ENCODE measurements at regions not wholly inside any gene's neighbourhood (a gene's known extent, or its start where the extent isn't known, plus 50 kb on each side); places are given as distances from the start of the nearest gene placed in this dataset.
"Not testable (repeated sequence)": the region's sequence is repeated elsewhere in the genome, so short reads cannot be mapped to it uniquely, and the experiment has no call there.

DNA sequence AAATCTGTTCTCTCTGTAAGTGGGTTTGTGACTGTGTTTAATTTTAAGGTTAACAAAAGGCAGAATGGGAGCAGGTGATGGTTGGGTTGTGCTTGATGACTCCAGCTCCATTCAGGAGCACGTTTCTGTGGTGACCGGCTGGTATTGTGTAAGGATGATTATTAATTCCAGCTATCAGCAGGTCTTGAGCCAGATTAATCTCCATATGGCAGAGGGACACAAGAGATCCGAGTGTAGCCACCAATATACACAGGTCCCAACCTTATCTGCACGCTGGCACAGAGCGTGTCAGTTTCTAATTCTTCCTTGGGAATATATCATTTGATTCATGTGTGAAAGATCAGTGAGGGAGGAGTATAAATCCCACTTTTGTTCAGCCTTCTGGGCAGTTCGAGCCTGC is 199.0 kb upstream of the DCC start:
- CTCF ChIA-PET = no interaction called here
- Mint-ChIP-seq H3K4me3 (no peak overlapping the region), H3K4me1 (no peaks in the 10 kb centered on the region), H3K36me3 (no peaks in the 10 kb centered on the region), H3K27ac (no peak overlapping the region), H3K27me3 (no peaks in the 10 kb centered on the region), H3K9me3 (ENCODE audit: low read depth) (peaks cover 7% of the 10 kb centered on the region)
- ATAC-seq (no peak), DNase-seq (no peak)

- H3K27me3 Mint-ChIP-seq = no peaks in the 10 kb centered on the region
- no peaks in the 10 kb centered on the region for H3K9me3 Mint-ChIP-seq (ENCODE audit: low read depth)
- H3K4me1 Mint-ChIP-seq = no peaks in the 10 kb centered on the region
- CTCF ChIA-PET = no interaction called here
- no peak overlapping the region for H3K27ac Mint-ChIP-seq
- no peak for ATAC-seq
- no peak for DNase-seq
- no peak overlapping the region for H3K4me3 Mint-ChIP-seq
- no peaks in the 10 kb centered on the region for H3K36me3 Mint-ChIP-seq
Measured at GRCh38 chr18:52150050-52150449, 189.9 kb upstream of the DCC start.

DNA sequence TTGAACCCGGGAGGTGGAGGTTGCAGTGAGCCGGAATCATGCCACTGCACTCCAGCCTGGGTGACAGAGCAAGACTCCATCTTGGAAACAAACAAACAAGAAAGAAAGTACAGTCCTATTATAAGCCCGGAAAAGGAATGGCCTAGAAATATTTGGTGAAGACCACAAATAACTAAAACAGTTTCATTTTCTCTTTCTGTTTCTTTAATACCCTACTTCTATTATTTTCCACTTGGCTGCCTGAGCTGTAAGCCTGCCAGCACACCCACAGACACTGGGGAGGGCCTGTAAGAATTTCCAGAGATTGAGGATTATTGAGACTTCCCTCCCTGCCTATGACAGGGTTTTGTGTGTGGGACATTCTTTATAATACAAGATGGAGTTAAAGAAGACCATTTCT is 188.0 kb upstream of the DCC start:
- CTCF ChIA-PET = no interaction called here
- Mint-ChIP-seq H3K27ac (no peak overlapping the region), H3K4me3 (no peak overlapping the region), H3K4me1 (no peaks in the 10 kb centered on the region), H3K9me3 (ENCODE audit: low read depth) (no peaks in the 10 kb centered on the region), H3K36me3 (no peaks in the 10 kb centered on the region), H3K27me3 (no peaks in the 10 kb centered on the region)
- no peak for DNase-seq
- ATAC-seq = no peak

GRCh38 chr18:52156166-52156565 is 183.8 kb upstream of the DCC start:
- DNase-seq (no peak), ATAC-seq (no peak)
- Mint-ChIP-seq H3K27ac (no peak overlapping the region), H3K27me3 (no peaks in the 10 kb centered on the region), H3K9me3 (ENCODE audit: low read depth) (no peaks in the 10 kb centered on the region), H3K4me1 (no peaks in the 10 kb centered on the region), H3K36me3 (no peaks in the 10 kb centered on the region), H3K4me3 (no peak overlapping the region)
- CTCF ChIA-PET = no interaction called here

GRCh38 chr18:52160636-52161035 is 179.4 kb upstream of the DCC start:
- Mint-ChIP-seq H3K27ac (no peak overlapping the region), H3K4me1 (no peaks in the 10 kb centered on the region), H3K27me3 (no peaks in the 10 kb centered on the region), H3K4me3 (no peak overlapping the region), H3K9me3 (ENCODE audit: low read depth) (peaks cover 6% of the 10 kb centered on the region), H3K36me3 (no peaks in the 10 kb centered on the region)
- DNase-seq (no peak), ATAC-seq (no peak)
- CTCF ChIA-PET = no interaction called here

DNA sequence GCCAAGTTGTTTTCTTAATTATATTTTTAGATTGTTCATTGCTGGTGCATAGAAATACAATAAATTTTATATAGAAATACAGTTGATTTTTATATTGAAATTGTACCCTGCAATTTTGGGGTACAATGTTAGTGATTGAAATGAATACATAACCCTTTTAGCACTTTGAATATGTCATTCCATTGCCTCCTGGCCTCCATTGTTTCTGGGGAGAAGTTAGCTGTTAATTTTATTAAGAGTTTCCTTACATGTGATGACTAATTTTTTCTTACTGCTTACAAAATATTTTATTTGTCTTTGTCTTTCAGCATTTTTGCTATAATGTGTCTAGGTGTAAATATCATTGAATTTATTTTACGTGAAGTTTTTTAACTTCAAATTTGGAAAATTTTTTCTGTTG is 176.5 kb upstream of the DCC start:
- H3K36me3 Mint-ChIP-seq = no peaks in the 10 kb centered on the region
- no peaks in the 10 kb centered on the region for H3K27me3 Mint-ChIP-seq
- DNase-seq = no peak
- CTCF ChIA-PET = no interaction called here
- H3K4me3 Mint-ChIP-seq = no peak overlapping the region
- H3K4me1 Mint-ChIP-seq = no peaks in the 10 kb centered on the region
- H3K27ac Mint-ChIP-seq = no peak overlapping the region
- ATAC-seq = no peak
- H3K9me3 Mint-ChIP-seq (ENCODE audit: low read depth) = peaks cover 6% of the 10 kb centered on the region

- H3K27ac Mint-ChIP-seq; ATAC-seq; DNase-seq; H3K4me1 Mint-ChIP-seq; H3K36me3 Mint-ChIP-seq; H3K4me3 Mint-ChIP-seq; CTCF ChIA-PET; H3K27me3 Mint-ChIP-seq; H3K9me3 Mint-ChIP-seq (ENCODE audit: low read depth): not testable (repeated sequence)
Measured at GRCh38 chr18:52168131-52168530, 171.9 kb upstream of the DCC start.

- Mint-ChIP-seq H3K9me3 (ENCODE audit: low read depth) (no peaks in the 10 kb centered on the region), H3K36me3 (no peaks in the 10 kb centered on the region), H3K27me3 (no peaks in the 10 kb centered on the region), H3K4me1 (no peaks in the 10 kb centered on the region), H3K4me3 (no peak overlapping the region), H3K27ac (no peak overlapping the region)
- ATAC-seq (no peak), DNase-seq (no peak)
- CTCF ChIA-PET = no interaction called here
Measured at GRCh38 chr18:52174220-52174619, 165.8 kb upstream of the DCC start.

- H3K27me3 Mint-ChIP-seq = no peaks in the 10 kb centered on the region
- CTCF ChIA-PET = no interaction called here
- H3K4me1 Mint-ChIP-seq = no peaks in the 10 kb centered on the region
- DNase-seq = no peak
- no peak for ATAC-seq
- H3K36me3 Mint-ChIP-seq = no peaks in the 10 kb centered on the region
- H3K9me3 Mint-ChIP-seq (ENCODE audit: low read depth) = no peaks in the 10 kb centered on the region
- no peak overlapping the region for H3K4me3 Mint-ChIP-seq
- no peak overlapping the region for H3K27ac Mint-ChIP-seq
Measured at GRCh38 chr18:52175406-52175805, 164.6 kb upstream of the DCC start.

GRCh38 chr18:52183107-52183506 is 156.9 kb upstream of the DCC start:
- Mint-ChIP-seq H3K27me3 (no peaks in the 10 kb centered on the region), H3K36me3 (no peaks in the 10 kb centered on the region), H3K9me3 (ENCODE audit: low read depth) (peaks cover 5% of the 10 kb centered on the region), H3K27ac (no peak overlapping the region), H3K4me1 (no peaks in the 10 kb centered on the region), H3K4me3 (no peak overlapping the region)
- ATAC-seq = no peak
- CTCF ChIA-PET = no interaction called here
- DNase-seq = no peak

GRCh38 chr18:52190195-52190594 is 149.8 kb upstream of the DCC start:
- DNase-seq = no peak
- Mint-ChIP-seq H3K4me3 (no peak overlapping the region), H3K36me3 (no peaks in the 10 kb centered on the region), H3K27ac (no peak overlapping the region), H3K9me3 (ENCODE audit: low read depth) (peaks cover 2% of the 10 kb centered on the region), H3K4me1 (no peaks in the 10 kb centered on the region), H3K27me3 (no peaks in the 10 kb centered on the region)
- CTCF ChIA-PET = no interaction called here
- no peak for ATAC-seq

DNA sequence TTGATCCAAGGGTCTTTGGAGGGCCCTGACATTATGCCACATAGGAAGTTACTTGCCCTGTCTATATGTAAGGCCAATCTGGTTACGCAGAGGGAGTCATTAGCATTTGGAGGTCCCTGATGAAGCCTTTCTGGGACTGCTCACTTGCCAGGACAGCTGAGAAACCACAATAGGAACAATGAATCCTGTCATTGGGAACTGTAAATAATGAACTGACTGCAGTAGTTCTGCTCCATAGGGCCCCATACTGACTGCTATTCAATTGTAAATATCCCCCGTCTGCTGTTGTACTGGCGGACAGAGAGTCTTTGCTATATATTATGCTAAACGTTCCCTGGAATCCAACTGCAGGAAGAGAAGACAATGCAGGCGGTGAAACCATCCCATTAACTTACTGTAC is 149.4 kb upstream of the DCC start:
- no peaks in the 10 kb centered on the region for H3K27me3 Mint-ChIP-seq
- H3K4me3 Mint-ChIP-seq = no peak overlapping the region
- no peak overlapping the region for H3K27ac Mint-ChIP-seq
- H3K9me3 Mint-ChIP-seq (ENCODE audit: low read depth) = peaks cover 2% of the 10 kb centered on the region
- CTCF ChIA-PET = no interaction called here
- no peaks in the 10 kb centered on the region for H3K36me3 Mint-ChIP-seq
- DNase-seq (no peak), ATAC-seq (no peak)
- H3K4me1 Mint-ChIP-seq = no peaks in the 10 kb centered on the region

- ATAC-seq = no peak
- Mint-ChIP-seq H3K9me3 (ENCODE audit: low read depth) (no peaks in the 10 kb centered on the region), H3K36me3 (no peaks in the 10 kb centered on the region), H3K27me3 (no peaks in the 10 kb centered on the region), H3K4me1 (no peaks in the 10 kb centered on the region), H3K27ac (no peak overlapping the region), H3K4me3 (no peak overlapping the region)
- DNase-seq = no peak
- CTCF ChIA-PET = no interaction called here
Measured at GRCh38 chr18:52200406-52200805, 139.6 kb upstream of the DCC start.

- Mint-ChIP-seq H3K27ac (no peak overlapping the region), H3K27me3 (no peaks in the 10 kb centered on the region), H3K4me3 (no peak overlapping the region), H3K36me3 (no peaks in the 10 kb centered on the region), H3K4me1 (no peaks in the 10 kb centered on the region), H3K9me3 (ENCODE audit: low read depth) (no peaks in the 10 kb centered on the region)
- ATAC-seq (no peak), DNase-seq (no peak)
- CTCF ChIA-PET = no interaction called here
Measured at GRCh38 chr18:52200921-52201663, 138.9 kb upstream of the DCC start.

GRCh38 chr18:52208646-52209045 is 131.4 kb upstream of the DCC start:
- H3K36me3 Mint-ChIP-seq = no peaks in the 10 kb centered on the region
- no peaks in the 10 kb centered on the region for H3K4me1 Mint-ChIP-seq
- CTCF ChIA-PET = no interaction called here
- ATAC-seq (no peak), DNase-seq (no peak)
- no peak overlapping the region for H3K27ac Mint-ChIP-seq
- H3K9me3 Mint-ChIP-seq (ENCODE audit: low read depth) = peaks cover 2% of the 10 kb centered on the region
- no peaks in the 10 kb centered on the region for H3K27me3 Mint-ChIP-seq
- H3K4me3 Mint-ChIP-seq = no peak overlapping the region

Data from activated CD8-positive, alpha-beta memory T cell treated with anti-CD3 and anti-CD28 coated beads, Interleukin-2, amount 10 ng/mL, durations not matched to agents 7 days and 5 days (primary cell).